HL-60/S4 treated with phorbol 12-myristate 13-acetate at 8.2 ng/mL for 4 days and 3 days (cell line): ENCODE measurements at regions not wholly inside any gene's neighbourhood (a gene's known extent, or its start where the extent isn't known, plus 50 kb on each side); places are given as distances from the start of the nearest gene placed in this dataset.
"Not testable (repeated sequence)": the region's sequence is repeated elsewhere in the genome, so short reads cannot be mapped to it uniquely, and the experiment has no call there.

ENCODE experiments used
- in situ Hi-C: fragments of 300-500 bp; cut with MboI; formaldehyde crosslinking; loops from 2 replicates; pipeline ENCODE4 v1.15.0; 2022; ENCODE audit warnings: low sequenced_read_pairs

GRCh38 chr16:35102780-35103403, 1643.5 kb downstream of the TP53TG3F start:
- in situ Hi-C loops, result no loop called here

GRCh38 chr16:35111772-35112171, 1652.4 kb downstream of the TP53TG3F start:
- in situ Hi-C loops, result not testable (repeated sequence)

GRCh38 chr16:35131429-35131828, 1672.0 kb downstream of the TP53TG3F start:
- in situ Hi-C loops, result no loop called here

GRCh38 chr16:35134471-35134870, 1675.1 kb downstream of the TP53TG3F start:
- in situ Hi-C loops, result no loop called here

GRCh38 chr16:35140293-35140986, 1681.0 kb downstream of the TP53TG3F start:
- in situ Hi-C loops, result no loop called here

- in situ Hi-C loops, result no loop called here
These were observed 1681.9 kb downstream of the TP53TG3F start for GRCh38 chr16:35141303-35141702.

- in situ Hi-C loops, result no loop called here
These were observed 1682.9 kb downstream of the TP53TG3F start for GRCh38 chr16:35142147-35142808.

GRCh38 chr16:35142809-35143192, 1683.4 kb downstream of the TP53TG3F start:
- in situ Hi-C loops, result no loop called here

- in situ Hi-C loops, result no loop called here
These were observed 1685.0 kb downstream of the TP53TG3F start for GRCh38 chr16:35144212-35144932.

GRCh38 chr16:35146031-35146710, 1686.8 kb downstream of the TP53TG3F start:
- in situ Hi-C loops, result no loop called here

GRCh38 chr16:35146723-35147458, 1687.5 kb downstream of the TP53TG3F start:
- in situ Hi-C loops, result no loop called here

- in situ Hi-C loops, result no loop called here
These were observed 1688.4 kb downstream of the TP53TG3F start for GRCh38 chr16:35147556-35148504.

GRCh38 chr16:35148748-35149147, 1689.3 kb downstream of the TP53TG3F start:
- in situ Hi-C loops, result no loop called here

- in situ Hi-C loops, result no loop called here
These were observed 1690.1 kb downstream of the TP53TG3F start for GRCh38 chr16:35149550-35149949.

GRCh38 chr16:35150805-35151312, 1691.4 kb downstream of the TP53TG3F start:
- in situ Hi-C loops, result loop anchor here (10.0 kb wide), 1 partner anchor 364 kb away; no protein-coding TSS in a partner anchor

- in situ Hi-C loops, result loop anchor here (10.0 kb wide), 1 partner anchor 363 kb away; no protein-coding TSS in a partner anchor
These were observed 1692.7 kb downstream of the TP53TG3F start for GRCh38 chr16:35152067-35152627.

GRCh38 chr16:35154627-35155026, 1695.2 kb downstream of the TP53TG3F start:
- in situ Hi-C loops, result loop anchor here (10.0 kb wide), 1 partner anchor 360 kb away; no protein-coding TSS in a partner anchor

GRCh38 chr16:35157549-35157948, 1698.1 kb downstream of the TP53TG3F start:
- in situ Hi-C loops, result loop anchor here (10.0 kb wide), 1 partner anchor 357 kb away; no protein-coding TSS in a partner anchor
